NB4 (cell line): ENCODE measurements at regions not wholly inside any gene's neighbourhood (a gene's known extent, or its start where the extent isn't known, plus 50 kb on each side); places are given as distances from the start of the nearest gene placed in this dataset.

Source experiments
- DNase-seq: peaks from one replicate; pipeline ENCODE4 v3.0.0; 2010; ENCODE audit warnings: low read depth
- H3K4me3 ChIP-seq: one replicate; pipeline ENCODE4 v1.5.1; 2011; ENCODE audit warnings: mild to moderate bottlenecking, low read depth, low read length, moderate library complexity
- MYC ChIP-seq: IDR thresholded peaks from 2 replicates; pipeline ENCODE4 v1.6.1; 2011; ENCODE audit warnings: low read depth, low read length
- POLR2A ChIP-seq: IDR thresholded peaks from 2 replicates; pipeline ENCODE4 v1.6.1; 2011; ENCODE audit warnings: mild to moderate bottlenecking; ENCODE audit not compliant: insufficient read length; ENCODE audit errors: extremely low read depth
- TF ChIP-seq, protein P1 (sequence below): IDR thresholded peaks from 2 replicates; pipeline ENCODE4 v1.6.1; 2011; ENCODE audit warnings: low read depth, low read length
- TF ChIP-seq, protein P2 (sequence below): IDR thresholded peaks from one replicate; pipeline ENCODE4 v1.5.1; 2012; ENCODE audit warnings: low read depth, low read length

DNA sequence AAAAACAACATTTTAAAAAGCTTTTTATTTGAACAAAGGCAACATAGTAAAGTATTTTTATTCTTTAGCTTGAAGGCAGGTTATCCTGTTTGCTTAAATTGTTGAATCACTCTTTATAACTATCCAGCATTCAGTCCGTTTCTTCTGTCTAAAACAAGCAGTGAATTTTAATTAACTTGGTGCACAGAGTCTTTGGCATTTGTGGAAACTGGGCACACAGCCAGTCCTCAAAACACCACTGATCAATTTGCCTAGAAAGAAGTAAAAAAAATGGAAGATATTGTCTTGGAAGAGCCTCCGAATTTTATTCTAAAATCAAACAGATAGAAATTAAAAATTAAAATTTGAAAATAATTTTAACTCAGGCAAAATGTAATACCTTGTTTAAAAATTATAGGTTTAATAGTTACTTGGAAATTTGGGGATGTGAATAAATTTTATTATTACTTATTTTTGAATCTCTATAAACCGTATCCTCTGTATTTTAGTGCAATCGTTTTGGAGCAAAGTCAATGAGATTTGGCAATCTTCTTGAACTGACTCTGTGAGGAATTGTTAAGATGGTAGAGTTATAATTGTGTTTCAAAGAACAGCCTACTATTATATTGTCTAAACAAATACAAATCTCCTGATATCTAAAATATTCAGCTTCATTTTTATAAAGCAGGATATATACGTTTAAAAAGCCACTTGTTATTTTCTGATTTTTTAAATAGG is 927.0 kb downstream of the SLC16A7 start:
- DNase-seq, result no peak
- H3K4me3 ChIP-seq, result no peak overlapping the region
- TF ChIP-seq MYC, result no peak
- TF ChIP-seq, protein P1, sequence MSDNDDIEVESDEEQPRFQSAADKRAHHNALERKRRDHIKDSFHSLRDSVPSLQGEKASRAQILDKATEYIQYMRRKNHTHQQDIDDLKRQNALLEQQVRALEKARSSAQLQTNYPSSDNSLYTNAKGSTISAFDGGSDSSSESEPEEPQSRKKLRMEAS, result no peak
- TF ChIP-seq, protein P2, sequence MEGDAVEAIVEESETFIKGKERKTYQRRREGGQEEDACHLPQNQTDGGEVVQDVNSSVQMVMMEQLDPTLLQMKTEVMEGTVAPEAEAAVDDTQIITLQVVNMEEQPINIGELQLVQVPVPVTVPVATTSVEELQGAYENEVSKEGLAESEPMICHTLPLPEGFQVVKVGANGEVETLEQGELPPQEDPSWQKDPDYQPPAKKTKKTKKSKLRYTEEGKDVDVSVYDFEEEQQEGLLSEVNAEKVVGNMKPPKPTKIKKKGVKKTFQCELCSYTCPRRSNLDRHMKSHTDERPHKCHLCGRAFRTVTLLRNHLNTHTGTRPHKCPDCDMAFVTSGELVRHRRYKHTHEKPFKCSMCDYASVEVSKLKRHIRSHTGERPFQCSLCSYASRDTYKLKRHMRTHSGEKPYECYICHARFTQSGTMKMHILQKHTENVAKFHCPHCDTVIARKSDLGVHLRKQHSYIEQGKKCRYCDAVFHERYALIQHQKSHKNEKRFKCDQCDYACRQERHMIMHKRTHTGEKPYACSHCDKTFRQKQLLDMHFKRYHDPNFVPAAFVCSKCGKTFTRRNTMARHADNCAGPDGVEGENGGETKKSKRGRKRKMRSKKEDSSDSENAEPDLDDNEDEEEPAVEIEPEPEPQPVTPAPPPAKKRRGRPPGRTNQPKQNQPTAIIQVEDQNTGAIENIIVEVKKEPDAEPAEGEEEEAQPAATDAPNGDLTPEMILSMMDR, result no peak
- no peak for TF ChIP-seq POLR2A

DNA sequence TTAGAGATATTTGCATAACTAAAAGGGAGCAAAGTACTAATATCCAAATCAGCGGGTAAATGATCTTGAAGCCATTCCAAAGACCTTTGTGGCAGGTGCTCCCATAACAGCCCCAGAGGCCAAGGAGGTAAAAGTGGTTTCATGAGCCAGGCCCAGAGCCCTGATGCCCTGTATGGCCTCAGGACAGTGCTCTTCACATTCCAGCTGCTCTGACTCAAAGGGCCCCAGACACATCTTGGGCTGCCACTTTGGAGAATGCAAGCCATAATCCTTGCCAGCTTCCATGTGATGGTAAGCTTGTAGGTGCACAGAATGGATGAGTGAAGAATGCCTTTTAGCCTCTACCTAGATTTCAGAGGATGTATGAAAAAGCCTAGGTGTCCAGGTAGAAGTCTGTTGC is 933.4 kb downstream of the SLC16A7 start:
- no peak for DNase-seq
- TF ChIP-seq, protein P2, result no peak
- TF ChIP-seq POLR2A (no peak), MYC (no peak)
- TF ChIP-seq, protein P1, result no peak
- no peak overlapping the region for H3K4me3 ChIP-seq

DNA sequence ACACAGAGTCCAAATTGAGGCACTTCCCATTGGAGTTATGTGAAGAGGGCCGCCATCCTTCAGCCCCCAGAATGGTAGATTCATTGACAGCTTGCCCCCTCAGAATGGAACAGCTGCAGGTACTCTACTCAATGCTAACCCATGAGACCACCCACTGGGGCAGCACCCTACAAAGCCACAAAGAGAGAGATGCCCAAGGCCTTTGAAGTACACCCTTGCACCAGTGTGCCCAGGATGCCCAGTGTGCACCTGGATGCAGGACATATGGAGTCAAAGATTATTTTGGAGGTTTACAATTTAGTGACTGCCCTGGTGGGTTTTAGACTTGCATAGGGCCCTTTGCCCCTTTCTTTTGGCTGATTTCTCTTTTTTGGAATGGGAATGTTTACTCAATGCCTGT is 933.9 kb downstream of the SLC16A7 start:
- TF ChIP-seq, protein P1, result no peak
- TF ChIP-seq POLR2A, result no peak
- no peak for TF ChIP-seq MYC
- TF ChIP-seq, protein P2, result no peak
- H3K4me3 ChIP-seq, result no peak overlapping the region
- DNase-seq, result no peak

DNA sequence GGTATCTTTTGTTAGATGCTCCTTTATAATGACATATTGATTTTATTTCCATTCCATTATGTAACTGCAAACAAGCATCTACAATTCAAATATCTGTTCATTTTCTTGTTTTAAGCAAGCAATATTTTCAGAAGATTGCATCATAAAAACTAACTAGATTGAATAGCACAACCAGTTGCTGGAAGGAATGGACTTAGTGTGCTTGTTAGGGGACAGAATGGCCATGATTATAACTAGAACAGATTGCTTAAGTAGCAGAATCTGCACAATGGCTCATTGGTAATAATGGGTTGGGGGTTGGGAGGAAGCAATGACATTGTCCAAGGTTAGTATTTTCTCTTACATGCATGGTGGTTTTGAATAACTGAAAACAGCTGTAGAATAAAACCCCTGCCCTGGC is 939.5 kb downstream of the SLC16A7 start:
- no peak overlapping the region for H3K4me3 ChIP-seq
- no peak for DNase-seq
- TF ChIP-seq POLR2A, result no peak
- TF ChIP-seq, protein P2, result no peak
- TF ChIP-seq MYC, result no peak
- TF ChIP-seq, protein P1, result no peak

DNA sequence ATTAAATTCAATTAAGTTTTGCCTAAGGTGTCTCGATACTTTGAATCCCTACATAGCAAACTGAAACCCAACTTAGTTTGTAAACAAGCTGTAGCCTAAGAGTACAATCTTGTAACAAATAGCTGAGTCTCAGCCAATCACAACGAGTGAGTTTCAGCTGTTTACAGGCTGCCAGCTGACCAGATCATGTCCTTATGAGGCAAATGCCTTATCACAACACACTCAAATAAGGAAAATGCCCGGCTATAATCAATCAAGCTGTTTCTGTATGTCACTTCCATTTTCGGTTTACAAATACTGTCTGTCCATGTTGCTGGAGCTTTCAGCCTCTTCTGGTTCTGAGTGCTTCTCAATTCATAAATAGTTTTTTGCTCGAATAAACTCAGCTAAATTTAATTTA is 943.8 kb downstream of the SLC16A7 start:
- H3K4me3 ChIP-seq, result no peak overlapping the region
- DNase-seq, result no peak
- TF ChIP-seq, protein P2, result no peak
- TF ChIP-seq POLR2A, result no peak
- no peak for TF ChIP-seq MYC
- TF ChIP-seq, protein P1, result no peak
